Trophoblast cell (in vitro differentiated cells and primary cell): ENCODE measurements at regions not wholly inside any gene's neighbourhood (a gene's known extent, or its start where the extent isn't known, plus 50 kb on each side); places are given as distances from the start of the nearest gene placed in this dataset.

Source experiments
- DNase-seq, 2 donors: peaks; one replicate each; pipeline ENCODE4 v3.0.0-alpha.2; 2016
- H2AFZ ChIP-seq: 2 replicates; pipeline ENCODE4 v1.6.1; 2013; ENCODE audit warnings: low read length, moderate library complexity, mild to moderate bottlenecking; ENCODE audit not compliant: insufficient read depth, poor library complexity
- H2AK5ac ChIP-seq: 2 replicates; pipeline ENCODE4 v1.6.1; 2013; ENCODE audit warnings: mild to moderate bottlenecking, low read length
- H2BK120ac ChIP-seq: 2 replicates; pipeline ENCODE4 v1.6.1; 2013; ENCODE audit warnings: low read length, mild to moderate bottlenecking, moderate library complexity; ENCODE audit not compliant: insufficient read depth, poor library complexity
- H2BK12ac ChIP-seq: 2 replicates; pipeline ENCODE4 v1.6.1; 2013; ENCODE audit warnings: mild to moderate bottlenecking, low read length, moderate library complexity
- H2BK5ac ChIP-seq: 2 replicates; pipeline ENCODE4 v1.6.1; 2013; ENCODE audit warnings: low read length, low read depth, moderate library complexity, mild to moderate bottlenecking; ENCODE audit not compliant: poor library complexity
- H3K14ac ChIP-seq: 2 replicates; pipeline ENCODE4 v1.6.1; 2013; ENCODE audit warnings: mild to moderate bottlenecking, low read length
- H3K18ac ChIP-seq: 2 replicates; pipeline ENCODE4 v1.6.1; 2013; ENCODE audit warnings: mild to moderate bottlenecking, low read length
- H3K23ac ChIP-seq: 2 replicates; pipeline ENCODE4 v1.6.1; 2013; ENCODE audit warnings: low read length
- H3K27ac ChIP-seq: 2 replicates; pipeline ENCODE4 v1.5.1; 2013; ENCODE audit warnings: low read depth, mild to moderate bottlenecking, inconsistent platforms, low read length, moderate library complexity
- H3K27me3 ChIP-seq: 2 replicates; pipeline ENCODE4 v1.6.1; 2013; ENCODE audit warnings: inconsistent platforms, mild to moderate bottlenecking, low read length, moderate library complexity; ENCODE audit not compliant: insufficient read depth
- H3K36me3 ChIP-seq, 2 experiments: 1 replicate in 1 of 2; 2 replicates in 1 of 2; pipeline ENCODE4 v1.6.1; 2013; ENCODE audit warnings: low read length in 2 of 2, mild to moderate bottlenecking in 2 of 2, moderate library complexity in 1 of 2; ENCODE audit not compliant: insufficient read depth in 2 of 2, control insufficient read depth in 1 of 2
- H3K4ac ChIP-seq: 2 replicates; pipeline ENCODE4 v1.6.1; 2013; ENCODE audit warnings: low read depth, mild to moderate bottlenecking, low read length, moderate library complexity
- H3K4me1 ChIP-seq, 2 experiments: 1 replicate in 1 of 2; 2 replicates in 1 of 2; pipeline ENCODE4 v1.6.1; 2013; ENCODE audit warnings: low read length in 2 of 2, mild to moderate bottlenecking in 2 of 2, moderate library complexity in 1 of 2; ENCODE audit not compliant: insufficient read depth in 2 of 2, control insufficient read depth in 1 of 2
- H3K4me2 ChIP-seq: 2 replicates; pipeline ENCODE4 v1.6.1; 2013; ENCODE audit warnings: inconsistent platforms, mild to moderate bottlenecking, low read length, moderate library complexity
- H3K4me3 ChIP-seq: 2 replicates; pipeline ENCODE4 v1.5.1; 2013; ENCODE audit warnings: mild to moderate bottlenecking, low read depth, low read length, inconsistent platforms
- H3K79me1 ChIP-seq: one replicate; pipeline ENCODE4 v1.6.1; 2013; ENCODE audit warnings: low read length
- H3K79me2 ChIP-seq: 2 replicates; pipeline ENCODE4 v1.6.1; 2013; ENCODE audit warnings: low read length, mild to moderate bottlenecking; ENCODE audit not compliant: control insufficient read depth, insufficient read depth, poor library complexity
- H3K9ac ChIP-seq: 2 replicates; pipeline ENCODE4 v1.6.1; 2013; ENCODE audit warnings: mild to moderate bottlenecking, low read length
- H3K9me3 ChIP-seq: 2 replicates; pipeline ENCODE4 v1.6.1; 2013; ENCODE audit warnings: low read depth, mild to moderate bottlenecking, control low read depth, inconsistent platforms, low read length; ENCODE audit not compliant: insufficient read depth
- H4K12ac ChIP-seq: 2 replicates; pipeline ENCODE4 v1.6.1; 2013; ENCODE audit warnings: low read depth, mild to moderate bottlenecking, low read length, moderate library complexity
- H4K8ac ChIP-seq: 2 replicates; pipeline ENCODE4 v1.6.1; 2013; ENCODE audit warnings: low read depth, mild to moderate bottlenecking, low read length, moderate library complexity
- H4K91ac ChIP-seq: one replicate; pipeline ENCODE4 v1.6.1; 2013; ENCODE audit warnings: low read depth, mild to moderate bottlenecking, low read length, moderate library complexity
- WGBS: extraction: QIAGEN DNeasy Blood & Tissue Kit; methylation state at CpG from one replicate; pipeline ENCODE4 v1.1.7; 2013; ENCODE audit warnings: missing lambda C conversion rate; ENCODE audit not compliant: insufficient read length, insufficient coverage; ENCODE audit errors: extremely low coverage; 5-methylcytosine and 5-hydroxymethylcytosine counted together

DNA sequence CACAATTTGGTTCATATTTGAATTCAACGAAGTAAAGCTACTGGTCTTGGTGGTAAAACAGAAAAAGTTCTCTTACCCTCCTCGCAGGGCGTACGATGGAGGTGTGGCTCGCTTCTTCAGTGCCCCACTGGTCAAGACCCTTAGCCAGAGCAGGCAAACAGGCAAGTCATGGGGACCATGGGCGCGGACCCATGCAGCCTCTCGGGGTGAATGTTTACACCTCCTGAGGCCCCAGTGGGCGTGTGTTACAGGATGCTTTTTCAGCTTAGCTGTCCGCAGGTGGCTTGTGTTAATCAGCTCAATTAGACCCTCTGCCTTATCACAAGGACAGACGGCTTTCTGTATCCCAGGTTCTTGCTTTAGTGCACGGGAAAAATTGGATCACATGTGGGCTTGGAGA lies 991.8 kb downstream of the GBE1 start:
- no peak overlapping the region for H3K9ac ChIP-seq
- H3K79me1 ChIP-seq, result no peaks in the 10 kb centered on the region
- no CpG with 5 or more reads among the region's 12 CpGs for WGBS
- H2BK5ac ChIP-seq, result no peak overlapping the region
- no peak overlapping the region for H2AFZ ChIP-seq
- peaks cover 4% of the 10 kb centered on the region for H3K9me3 ChIP-seq
- H3K4ac ChIP-seq, result no peak overlapping the region
- H3K23ac ChIP-seq, result no peak overlapping the region
- H3K79me2 ChIP-seq, result no peaks in the 10 kb centered on the region
- H3K4me2 ChIP-seq, result no peak overlapping the region
- H3K27me3 ChIP-seq, result no peaks in the 10 kb centered on the region
- peak in 1 of 2 donors; percentile 34 for DNase-seq
- H3K36me3 ChIP-seq, result no peaks in the 10 kb centered on the region
- H2BK12ac ChIP-seq, result no peak overlapping the region
- H3K14ac ChIP-seq, result no peak overlapping the region
- H3K18ac ChIP-seq, result no peak overlapping the region
- no peak overlapping the region for H4K91ac ChIP-seq
- H4K8ac ChIP-seq, result no peak overlapping the region
- peaks cover 0 to 2% of the 10 kb centered on the region in 2 experiments for H3K4me1 ChIP-seq
- H2BK120ac ChIP-seq, result no peak overlapping the region
- no peak overlapping the region for H4K12ac ChIP-seq
- H3K4me3 ChIP-seq, result no peak overlapping the region
- no peak overlapping the region for H3K27ac ChIP-seq
- no peak overlapping the region for H2AK5ac ChIP-seq

DNA sequence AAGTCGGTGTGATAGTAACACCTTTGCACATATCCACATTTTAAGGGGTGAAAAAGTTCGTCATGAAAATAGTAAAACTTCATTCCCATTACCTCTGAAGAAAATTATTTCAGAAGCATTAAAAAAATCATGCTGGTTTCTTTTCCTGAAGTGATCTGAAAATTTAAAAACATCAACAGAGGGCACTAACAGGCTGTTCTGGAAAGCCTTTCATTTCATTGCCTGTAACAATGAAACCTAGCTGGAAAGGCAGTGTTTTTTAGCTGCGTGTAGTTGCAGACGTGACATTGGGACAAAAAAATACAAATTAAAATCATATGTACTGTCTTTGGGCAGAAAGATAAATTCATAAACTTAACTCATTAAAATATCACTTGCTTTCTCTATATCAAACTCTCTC lies 993.8 kb downstream of the GBE1 start:
- Histone ChIP-seq H4K8ac (no peak overlapping the region), H2AFZ (no peak overlapping the region), H3K4ac (no peak overlapping the region), H3K23ac (no peak overlapping the region), H3K14ac (no peak overlapping the region), H2BK120ac (no peak overlapping the region), H3K18ac (no peak overlapping the region), H4K12ac (no peak overlapping the region), H3K79me2 (no peaks in the 10 kb centered on the region), H2BK5ac (no peak overlapping the region), H3K4me1 (peaks cover 0 to 2% of the 10 kb centered on the region in 2 experiments), H3K27ac (no peak overlapping the region), H2AK5ac (no peak overlapping the region), H2BK12ac (no peak overlapping the region), H3K4me3 (no peak overlapping the region), H3K4me2 (no peak overlapping the region), H3K36me3 (no peaks in the 10 kb centered on the region), H3K79me1 (no peaks in the 10 kb centered on the region), H4K91ac (no peak overlapping the region), H3K9me3 (peaks cover 4% of the 10 kb centered on the region), H3K9ac (no peak overlapping the region), H3K27me3 (no peaks in the 10 kb centered on the region)
- DNase-seq, result peak in 1 of 2 donors; percentile 24
- WGBS, result no CpG with 5 or more reads among the region's 4 CpGs

DNA sequence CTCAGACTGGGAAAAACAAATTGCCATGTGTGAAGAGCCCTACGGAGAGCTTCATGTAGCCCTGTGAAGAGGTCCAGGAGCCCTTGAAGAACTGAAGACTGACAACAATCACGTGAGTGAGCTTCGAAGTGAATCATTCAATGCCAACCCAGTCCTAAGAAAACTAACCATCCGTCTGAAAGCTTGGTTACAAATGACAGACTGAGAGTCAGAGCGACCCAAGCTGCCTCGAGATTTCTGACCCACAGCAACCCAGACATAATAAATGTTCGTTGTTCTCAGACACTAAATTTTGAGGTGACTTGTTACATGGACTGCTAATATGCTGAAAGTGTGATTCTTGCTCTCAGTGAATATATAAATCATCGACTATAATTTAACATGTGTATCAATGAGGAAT lies 987.2 kb upstream of the ROBO1 start:
- Histone ChIP-seq H2BK120ac (no peak overlapping the region), H3K4me1 (no peaks in the 10 kb centered on the region), H4K8ac (no peak overlapping the region), H3K79me1 (no peaks in the 10 kb centered on the region), H3K4ac (no peak overlapping the region), H3K23ac (no peak overlapping the region), H2AFZ (no peak overlapping the region), H2BK12ac (no peak overlapping the region), H3K14ac (no peak overlapping the region), H3K27me3 (no peaks in the 10 kb centered on the region), H3K36me3 (no peaks in the 10 kb centered on the region), H3K4me3 (no peak overlapping the region), H3K27ac (no peak overlapping the region), H2BK5ac (no peak overlapping the region), H3K4me2 (no peak overlapping the region), H3K18ac (no peak overlapping the region), H4K91ac (no peak overlapping the region), H4K12ac (no peak overlapping the region), H3K9ac (no peak overlapping the region), H2AK5ac (no peak overlapping the region), H3K9me3 (no peaks in the 10 kb centered on the region), H3K79me2 (no peaks in the 10 kb centered on the region)
- DNase-seq, result no peak
- no CpG with 5 or more reads among the region's 8 CpGs for WGBS

GRCh38 chr3:80753021-80753420 lies 985.2 kb upstream of the ROBO1 start:
- no peaks in the 10 kb centered on the region for H3K4me1 ChIP-seq

More at GRCh38 chr3:80753021-80753420, 985.2 kb upstream of the ROBO1 start:
- DNase-seq, result no peak
- Histone ChIP-seq H3K4ac (no peak overlapping the region), H3K18ac (no peak overlapping the region), H3K27me3 (no peaks in the 10 kb centered on the region), H3K79me2 (no peaks in the 10 kb centered on the region), H3K9ac (no peak overlapping the region), H3K4me3 (no peak overlapping the region), H3K79me1 (no peaks in the 10 kb centered on the region), H2BK12ac (no peak overlapping the region), H2AFZ (no peak overlapping the region), H3K9me3 (no peaks in the 10 kb centered on the region), H2BK5ac (no peak overlapping the region), H4K8ac (no peak overlapping the region), H3K27ac (no peak overlapping the region), H3K4me2 (no peak overlapping the region), H4K12ac (no peak overlapping the region), H4K91ac (no peak overlapping the region), H3K14ac (no peak overlapping the region), H2AK5ac (no peak overlapping the region), H3K23ac (no peak overlapping the region), H3K36me3 (no peaks in the 10 kb centered on the region), H2BK120ac (no peak overlapping the region)
- no CpG with 5 or more reads among the region's 4 CpGs for WGBS
